ENCODE measurements at regions not wholly inside any gene's neighbourhood (a gene's known extent, or its start where the extent isn't known, plus 50 kb on each side); places are given as distances from the start of the nearest gene placed in this dataset.
"Not testable (repeated sequence)": the region's sequence is repeated elsewhere in the genome, so short reads cannot be mapped to it uniquely, and the experiment has no call there.

DNA sequence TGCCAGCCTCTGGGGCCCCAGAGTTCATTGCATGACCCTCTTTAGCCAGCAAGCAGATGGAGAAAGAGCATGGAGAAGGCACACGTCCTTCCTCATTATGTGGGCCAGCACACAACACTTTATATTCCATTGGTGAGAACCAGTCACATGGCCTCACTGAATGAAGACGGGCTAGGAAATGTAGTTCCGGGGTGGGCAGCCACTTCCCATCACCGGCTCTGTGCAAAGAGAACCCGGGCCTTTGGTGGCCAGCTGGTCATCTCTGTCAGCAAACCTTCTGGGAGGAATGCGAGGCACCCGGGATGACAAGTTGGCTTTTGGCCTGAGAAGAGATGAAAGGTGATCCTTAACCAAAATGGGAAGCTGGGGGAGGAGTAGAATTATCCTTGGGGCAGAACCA lies 90.2 kb upstream of the VGLL4 start:
- WGBS, result 85% methylated on average over 7 of the region's 7 CpGs
- DNase-seq (ENCODE audit: extremely low spot score), result no peak

DNA sequence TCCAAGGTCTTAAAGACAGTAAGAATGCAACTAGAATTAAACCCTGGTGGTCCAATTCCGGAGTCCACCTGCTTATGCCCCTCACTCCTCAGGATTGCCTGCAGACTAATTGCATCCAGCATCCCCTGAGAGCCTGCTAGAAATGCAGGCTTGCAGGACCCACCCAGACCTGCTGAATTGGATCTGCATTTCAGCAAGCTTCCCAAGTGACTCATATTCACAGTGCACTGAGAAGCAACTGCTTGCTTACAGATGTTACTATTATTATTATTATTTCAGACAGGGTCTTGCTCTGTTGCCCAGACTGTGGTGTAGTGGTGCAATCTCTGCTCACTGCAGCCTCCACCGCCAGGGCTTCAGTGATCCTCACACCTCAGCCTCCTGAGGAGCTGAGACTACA lies 83.5 kb upstream of the VGLL4 start:
- H3K4me3 ChIP-seq, result no peak overlapping the region
- WGBS, result 91% methylated on average over 2 of the region's 2 CpGs
- intact Hi-C loops (cut with DNase I), result no loop called here
- DNase-seq (ENCODE audit: extremely low spot score), result no peak
- no peaks in the 10 kb centered on the region for H3K9me3 ChIP-seq
- TF ChIP-seq POLR2AphosphoS5 (IDR thresholded peaks at IDR 0.05) (no peak), EP300 (IDR thresholded peaks at IDR 0.05) (no peak), POLR2A (IDR thresholded peaks at IDR 0.05; ENCODE audit: low read depth) (no peak)
- TF ChIP-seq, protein P1, sequence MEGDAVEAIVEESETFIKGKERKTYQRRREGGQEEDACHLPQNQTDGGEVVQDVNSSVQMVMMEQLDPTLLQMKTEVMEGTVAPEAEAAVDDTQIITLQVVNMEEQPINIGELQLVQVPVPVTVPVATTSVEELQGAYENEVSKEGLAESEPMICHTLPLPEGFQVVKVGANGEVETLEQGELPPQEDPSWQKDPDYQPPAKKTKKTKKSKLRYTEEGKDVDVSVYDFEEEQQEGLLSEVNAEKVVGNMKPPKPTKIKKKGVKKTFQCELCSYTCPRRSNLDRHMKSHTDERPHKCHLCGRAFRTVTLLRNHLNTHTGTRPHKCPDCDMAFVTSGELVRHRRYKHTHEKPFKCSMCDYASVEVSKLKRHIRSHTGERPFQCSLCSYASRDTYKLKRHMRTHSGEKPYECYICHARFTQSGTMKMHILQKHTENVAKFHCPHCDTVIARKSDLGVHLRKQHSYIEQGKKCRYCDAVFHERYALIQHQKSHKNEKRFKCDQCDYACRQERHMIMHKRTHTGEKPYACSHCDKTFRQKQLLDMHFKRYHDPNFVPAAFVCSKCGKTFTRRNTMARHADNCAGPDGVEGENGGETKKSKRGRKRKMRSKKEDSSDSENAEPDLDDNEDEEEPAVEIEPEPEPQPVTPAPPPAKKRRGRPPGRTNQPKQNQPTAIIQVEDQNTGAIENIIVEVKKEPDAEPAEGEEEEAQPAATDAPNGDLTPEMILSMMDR (IDR thresholded peaks at IDR 0.05), result no peak
- H3K4me1 ChIP-seq, result no peaks in the 10 kb centered on the region
- H3K27me3 ChIP-seq, result no peaks in the 10 kb centered on the region
- no peak overlapping the region for H3K27ac ChIP-seq (replicated peaks in 1 of 4)
- no peaks in the 10 kb centered on the region for H3K36me3 ChIP-seq

More for the DNA sequence above, 90.2 kb upstream of the VGLL4 start:
- no peaks in the 10 kb centered on the region for H3K36me3 ChIP-seq
- no peaks in the 10 kb centered on the region for H3K27me3 ChIP-seq
- intact Hi-C loops (cut with DNase I), result no loop called here
- no peaks in the 10 kb centered on the region for H3K4me1 ChIP-seq
- no peaks in the 10 kb centered on the region for H3K9me3 ChIP-seq
- no peak overlapping the region for H3K27ac ChIP-seq (replicated peaks in 1 of 4)
- TF ChIP-seq POLR2A (IDR thresholded peaks at IDR 0.05; ENCODE audit: low read depth) (no peak), EP300 (IDR thresholded peaks at IDR 0.05) (no peak), POLR2AphosphoS5 (IDR thresholded peaks at IDR 0.05) (no peak)
- TF ChIP-seq, protein P1 (IDR thresholded peaks at IDR 0.05), result no peak
- no peak overlapping the region for H3K4me3 ChIP-seq

DNA sequence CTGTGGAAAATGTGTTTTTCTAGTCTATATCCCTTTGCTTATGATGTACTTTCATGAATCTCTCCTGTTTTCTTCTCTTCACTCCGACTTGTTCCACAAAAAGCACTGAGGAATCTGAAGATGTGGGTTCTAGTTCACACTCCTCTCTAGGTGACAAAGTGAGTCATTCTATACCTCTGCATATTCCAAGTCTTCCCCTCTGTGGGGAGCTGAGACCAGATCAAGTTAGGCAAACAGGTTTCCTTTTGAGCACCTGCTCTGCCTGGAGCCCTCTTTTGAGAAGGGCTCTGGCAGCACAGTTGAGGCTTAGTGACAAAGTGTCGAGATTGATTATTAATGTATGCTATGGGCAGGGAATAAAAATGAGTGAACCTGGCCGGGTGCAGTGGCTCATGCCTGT lies 82.4 kb upstream of the VGLL4 start:
- Histone ChIP-seq H3K27ac (replicated peaks in 1 of 4) (no peak overlapping the region), H3K36me3 (no peaks in the 10 kb centered on the region), H3K27me3 (no peaks in the 10 kb centered on the region), H3K4me3 (no peak overlapping the region), H3K4me1 (peaks cover under 1 to 3% (median 2%) of the 10 kb centered on the region in 4 donors), H3K9me3 (no peaks in the 10 kb centered on the region)
- DNase-seq (ENCODE audit: extremely low spot score), result no peak
- TF ChIP-seq POLR2AphosphoS5 (IDR thresholded peaks at IDR 0.05) (no peak), EP300 (IDR thresholded peaks at IDR 0.05) (no peak), POLR2A (IDR thresholded peaks at IDR 0.05; ENCODE audit: low read depth) (no peak)
- TF ChIP-seq, protein P1 (IDR thresholded peaks at IDR 0.05), result no peak
- WGBS, result 88% methylated on average over 3 of the region's 3 CpGs
- intact Hi-C loops (cut with DNase I), result no loop called here

DNA sequence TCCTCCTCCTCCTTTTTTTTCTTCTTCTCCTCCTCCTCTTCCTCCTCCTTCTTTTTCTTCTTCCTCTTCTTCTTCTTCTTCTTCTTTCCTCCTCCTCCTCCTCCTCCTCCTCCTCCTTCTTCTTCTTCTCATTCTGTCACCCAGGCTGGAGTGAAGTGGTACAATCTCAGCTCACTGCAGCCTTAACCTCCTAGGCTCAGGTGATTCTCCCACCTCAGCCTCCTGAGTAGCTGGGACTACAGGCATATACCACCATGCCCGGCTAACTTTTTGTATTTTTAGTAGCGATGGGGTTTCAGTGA lies 81.6 kb upstream of the VGLL4 start:
- H3K27ac ChIP-seq (replicated peaks in 1 of 4); H3K27me3 ChIP-seq; H3K9me3 ChIP-seq; H3K4me3 ChIP-seq; DNase-seq (ENCODE audit: extremely low spot score); intact Hi-C loops (cut with DNase I); H3K36me3 ChIP-seq: not testable (repeated sequence)
- H3K4me1 ChIP-seq, result peaks cover 7 to 10% (median 8%) of the 10 kb centered on the region in 4 donors
- 97% methylated on average over 2 of the region's 2 CpGs for WGBS

DNA sequence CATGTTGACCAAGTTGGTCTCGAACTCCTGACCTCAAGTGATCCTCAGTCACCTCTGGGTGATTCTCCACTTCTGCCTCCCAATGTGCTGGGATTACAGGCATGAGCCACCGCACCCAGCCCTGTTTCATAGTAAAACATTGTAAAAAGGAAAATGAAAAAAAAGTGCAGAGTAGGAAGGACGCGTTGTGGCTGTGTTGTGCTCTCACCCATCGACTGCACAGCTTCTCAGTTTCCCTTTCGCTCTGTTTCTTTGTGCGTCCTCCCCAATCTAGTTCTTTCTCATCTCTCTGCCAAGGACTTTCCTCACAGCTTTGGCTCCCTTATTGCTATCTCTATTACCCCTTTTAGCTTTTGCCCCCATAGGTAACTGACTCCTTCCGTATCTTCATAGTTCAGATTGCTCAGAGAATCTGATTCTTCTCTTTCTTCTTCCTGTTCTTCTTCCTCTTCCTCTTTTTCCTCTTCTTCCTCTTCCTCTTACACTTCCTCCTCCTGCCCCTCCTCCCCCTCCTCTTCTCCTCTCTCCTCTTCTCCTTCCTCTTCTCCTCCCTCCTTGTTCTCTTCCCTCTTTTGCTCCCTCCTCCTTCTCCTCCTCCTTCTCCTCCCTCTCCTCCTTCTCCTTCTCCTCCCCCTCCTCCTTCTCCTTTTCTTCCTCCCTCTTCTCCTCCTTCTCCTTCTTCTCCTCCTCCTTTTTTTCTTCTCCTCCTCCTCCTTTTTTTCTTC lies 81.1 kb upstream of the VGLL4 start:
- Histone ChIP-seq H3K27ac (replicated peaks in 1 of 4) (no peak overlapping the region), H3K4me1 (peaks cover 7 to 10% (median 8%) of the 10 kb centered on the region in 4 donors), H3K4me3 (no peak overlapping the region), H3K9me3 (no peaks in the 10 kb centered on the region), H3K27me3 (no peaks in the 10 kb centered on the region), H3K36me3 (no peaks in the 10 kb centered on the region)
- TF ChIP-seq EP300 (IDR thresholded peaks at IDR 0.05), result no peak
- TF ChIP-seq, protein P1 (IDR thresholded peaks at IDR 0.05), result no peak
- no peak for TF ChIP-seq POLR2AphosphoS5 (IDR thresholded peaks at IDR 0.05)
- TF ChIP-seq POLR2A (IDR thresholded peaks at IDR 0.05; ENCODE audit: low read depth), result no peak
- 85% methylated on average over 8 of the region's 8 CpGs for WGBS
- DNase-seq (ENCODE audit: extremely low spot score), result no peak
- intact Hi-C loops (cut with DNase I), result no loop called here

All from esophagus muscularis mucosa (tissue), 4 donors.